ENCODE measurements at regions not wholly inside any gene's neighbourhood (a gene's known extent, or its start where the extent isn't known, plus 50 kb on each side); places are given as distances from the start of the nearest gene placed in this dataset.

DNA sequence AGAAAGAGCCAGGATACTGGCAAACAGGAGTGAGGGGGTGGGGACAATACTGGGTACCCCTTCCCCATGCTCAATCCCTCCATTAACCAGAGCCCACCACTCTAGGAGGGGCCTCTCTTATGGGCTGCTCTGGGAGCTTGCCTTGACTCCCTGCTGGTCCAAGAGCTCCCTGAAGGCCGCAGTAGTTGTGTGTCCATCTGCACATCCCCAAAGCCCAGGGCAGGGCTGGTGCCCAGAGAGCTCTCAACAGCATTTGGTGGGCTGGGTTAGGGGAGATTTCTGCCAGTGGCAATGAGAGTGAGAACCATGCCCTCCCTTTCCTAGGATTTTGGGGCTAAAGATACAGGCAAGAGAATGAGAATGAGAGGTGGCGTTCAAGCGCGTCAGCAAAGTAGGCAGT, 230.6 kb upstream of the PMEPA1 start:
- TF ChIP-seq CTCF (IDR thresholded peaks at IDR 0.05) (no peak), EP300 (IDR thresholded peaks at IDR 0.05) (no peak), POLR2A (IDR thresholded peaks at IDR 0.05) (no peak)
